A549 (cell line): ENCODE measurements at regions not wholly inside any gene's neighbourhood (a gene's known extent, or its start where the extent isn't known, plus 50 kb on each side); places are given as distances from the start of the nearest gene placed in this dataset.

Experiments used
- ATAC-seq, 2 experiments: fragments of 200-7000 bp in 1 of 2; fragments of >200 bp in 1 of 2; cut with Nextera tagmentation in 1 of 2; cut with Tn5 transposase in 1 of 2; 3 replicates each; pipeline versions ENCODE4 v1.8.0 to v1.9.1; 2018 to 2020; ENCODE audit warnings: mild to moderate bottlenecking in 1 of 2, moderate library complexity in 1 of 2
- CTCF ChIA-PET: fragments of 300-600 bp; sonication (Branson Sonifier 250); formaldehyde crosslinking; extraction: SDS; loops from one replicate; lab custom pipeline; 2021; ENCODE audit warnings: antibody characterized with exemption, inconsistent platforms; lab: Yijun Ruan, JAX
- POLR2A ChIA-PET: fragments of 350-600 bp; formaldehyde crosslinking; extraction: SDS; loops from one replicate; lab custom pipeline; 2021; ENCODE audit warnings: antibody characterized with exemption, inconsistent platforms; lab: Yijun Ruan, JAX
- DNase-seq, 2 experiments: peaks; one replicate each; pipeline versions ENCODE4 v3.0.0 to v3.0.0-alpha.2; 2011 to 2016; ENCODE audit warnings: low read depth in 1 of 2, low spot score in 1 of 2
- FAIRE-seq: peaks from 2 replicates; lab custom pipeline; 2011; peaks lifted over from hg19 to GRCh38; lab: Jason Lieb, UNC
- H3K27ac ChIP-seq, 2 experiments: fragments of >200 bp; sonication (Bioruptor Twin); formaldehyde crosslinking; 3 replicates each; pipeline ENCODE4 v1.5.1; 2016 to 2017
- H3K4me1 ChIP-seq: fragments of >200 bp; sonication (Bioruptor Twin); formaldehyde crosslinking; 3 replicates; pipeline ENCODE4 v1.6.1; 2016
- H3K4me2 ChIP-seq: fragments of >200 bp; sonication (Bioruptor Twin); formaldehyde crosslinking; 3 replicates; pipeline ENCODE4 v1.6.1; 2016
- H3K4me3 ChIP-seq: fragments of >200 bp; sonication (Bioruptor Twin); formaldehyde crosslinking; 3 replicates; pipeline ENCODE4 v1.5.1; 2016
- H3K9me3 ChIP-seq: fragments of >200 bp; sonication (Bioruptor Twin); formaldehyde crosslinking; 3 replicates; pipeline ENCODE4 v1.6.1; 2016
- CBX2 ChIP-seq: fragments of 200-600 bp; sonication (generic); IDR thresholded peaks from 2 replicates; pipeline ENCODE4 v1.6.1; 2016; ENCODE audit warnings: low read depth, mild to moderate bottlenecking, borderline replicate concordance
- CEBPB ChIP-seq, 2 experiments: fragments of >200 bp in 1 of 2; sonication (Bioruptor Twin) in 1 of 2; formaldehyde crosslinking in 1 of 2; IDR thresholded peaks; 2 replicates each; pipeline ENCODE4 v1.6.1; 2012 to 2016
- CHD2 ChIP-seq: fragments of 150-350 bp; IDR thresholded peaks from 2 replicates; pipeline ENCODE4 v1.6.1; 2014; ENCODE audit warnings: low read length; ENCODE audit not compliant: partially characterized antibody
- CHD4 ChIP-seq: fragments of 200-600 bp; sonication (generic); IDR thresholded peaks from 2 replicates; pipeline ENCODE4 v1.6.1; 2016; ENCODE audit warnings: antibody characterized with exemption, mild to moderate bottlenecking, borderline replicate concordance
- EHMT2 ChIP-seq: fragments of 200-600 bp; sonication (generic); IDR thresholded peaks from 2 replicates; pipeline ENCODE4 v1.6.1; 2016; ENCODE audit warnings: antibody characterized with exemption, low read depth, mild to moderate bottlenecking, moderate library complexity
- EP300 ChIP-seq, 2 experiments: fragments of >200 bp; sonication (Bioruptor Twin); formaldehyde crosslinking; IDR thresholded peaks; 2 replicates in 1 of 2; 3 replicates in 1 of 2; pipeline ENCODE4 v1.6.1; 2016 to 2017
- ESRRA ChIP-seq: fragments of 150-350 bp; IDR thresholded peaks from 2 replicates; pipeline ENCODE4 v1.6.1; 2014; ENCODE audit warnings: mild to moderate bottlenecking, low read length, borderline replicate concordance
- FOSL2 ChIP-seq, 2 experiments: fragments of 450-650 bp in 1 of 2; fragments of >200 bp in 1 of 2; sonication (Bioruptor Twin) in 1 of 2; formaldehyde crosslinking; IDR thresholded peaks; 2 replicates each; pipeline versions ENCODE4 v1.5.0 to v1.6.1; 2016 to 2020; ENCODE audit warnings: mild to moderate bottlenecking in 1 of 2, moderate library complexity in 1 of 2
- GATA3 ChIP-seq: IDR thresholded peaks from 2 replicates; pipeline ENCODE4 v1.6.1; 2012; ENCODE audit warnings: borderline replicate concordance
- HDAC2 ChIP-seq: fragments of 200-600 bp; sonication (generic); IDR thresholded peaks from 2 replicates; pipeline ENCODE4 v1.6.1; 2016
- HOXB13 ChIP-seq: fragments of 250-450 bp; sonication (Bioruptor Pico); IDR thresholded peaks from 2 replicates; pipeline ENCODE4 v1.5.0; 2020; ENCODE audit warnings: low read depth, mild to moderate bottlenecking, moderate library complexity
- HOXB5 ChIP-seq: fragments of 250-450 bp; sonication (Bioruptor Pico); IDR thresholded peaks from 2 replicates; pipeline ENCODE4 v1.5.0; 2020; ENCODE audit warnings: mild to moderate bottlenecking, moderate library complexity
- JUN ChIP-seq, 2 experiments: fragments of >200 bp; sonication (Bioruptor Twin); formaldehyde crosslinking; IDR thresholded peaks; 2 replicates in 1 of 2; 3 replicates in 1 of 2; pipeline ENCODE4 v1.6.1; 2016 to 2017
- MAFK ChIP-seq: fragments of 450-650 bp; IDR thresholded peaks from 2 replicates; pipeline ENCODE4 v1.6.1; 2014; ENCODE audit not compliant: partially characterized antibody
- NR3C1 ChIP-seq: fragments of >200 bp; sonication (Bioruptor Twin); formaldehyde crosslinking; IDR thresholded peaks from 3 replicates; pipeline ENCODE4 v1.6.1; 2017
- POLR2AphosphoS2 ChIP-seq: conservative IDR thresholded peaks from 2 replicates; pipeline ENCODE4 v1.6.1; 2012; ENCODE audit warnings: low read length, improper control_type of control experiment, inconsistent platforms
- RAD21 ChIP-seq, 2 experiments: fragments of >200 bp in 1 of 2; sonication (Bioruptor Twin) in 1 of 2; formaldehyde crosslinking in 1 of 2; IDR thresholded peaks in 1 of 2; conservative IDR thresholded peaks in 1 of 2; 2 replicates in 1 of 2; 3 replicates in 1 of 2; pipeline ENCODE4 v1.6.1; 2012 to 2018; ENCODE audit warnings: inconsistent platforms in 1 of 2
- RNF2 ChIP-seq: fragments of 200-600 bp; sonication (generic); IDR thresholded peaks from 2 replicates; pipeline ENCODE4 v1.6.1; 2016; ENCODE audit warnings: low read depth, mild to moderate bottlenecking, antibody characterized with exemption, moderate library complexity, borderline replicate concordance
- SMC3 ChIP-seq: fragments of >200 bp; sonication (Bioruptor Twin); formaldehyde crosslinking; IDR thresholded peaks from 3 replicates; pipeline ENCODE4 v1.6.1; 2018; ENCODE audit warnings: inconsistent platforms
- SREBF2 ChIP-seq: fragments of 450-650 bp; IDR thresholded peaks from 2 replicates; pipeline ENCODE4 v1.6.1; 2014; ENCODE audit warnings: mild to moderate bottlenecking, moderate library complexity
- ZSCAN20 ChIP-seq: fragments of 250-450 bp; sonication (Bioruptor Pico); IDR thresholded peaks from 2 replicates; pipeline ENCODE4 v1.8.0; 2022; ENCODE audit warnings: mild to moderate bottlenecking, moderate library complexity
- WGBS: methylation state at CpG from one replicate; pipeline ENCODE4 v1.1.6; 2017; ENCODE audit errors: missing lambda C conversion rate; 5-methylcytosine and 5-hydroxymethylcytosine counted together
- TF ChIP-seq, protein P1 (sequence below): fragments of >200 bp; sonication (Bioruptor Twin); formaldehyde crosslinking; IDR thresholded peaks from 3 replicates; pipeline ENCODE4 v1.5.1; 2016
- TF ChIP-seq, protein P2 (sequence below): fragments of >200 bp; sonication (Bioruptor Twin); formaldehyde crosslinking; IDR thresholded peaks from 2 replicates; pipeline ENCODE4 v1.6.1; 2016
- TF ChIP-seq, protein P3 (sequence below): fragments of >200 bp; sonication (Bioruptor Twin); formaldehyde crosslinking; IDR thresholded peaks from 3 replicates; pipeline ENCODE4 v1.6.1; 2016

DNA sequence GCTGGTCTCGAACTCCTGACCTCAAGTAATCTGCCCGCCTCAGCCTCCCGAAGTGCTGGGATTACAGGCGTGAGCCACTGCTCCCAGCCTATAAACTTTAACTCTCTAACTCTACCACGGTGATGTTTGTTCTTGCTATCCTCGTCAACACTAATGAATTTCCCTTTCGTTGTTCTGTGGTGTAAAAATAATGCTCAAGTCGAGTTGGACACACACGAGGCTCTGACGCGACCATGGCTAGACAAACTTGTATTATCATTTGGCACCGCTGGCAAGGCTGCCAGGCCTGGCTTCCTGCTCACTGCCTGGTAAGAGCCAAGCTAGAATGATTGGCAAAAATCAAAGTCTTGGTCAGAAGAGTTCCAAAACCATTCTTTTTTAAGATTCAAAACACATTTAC, 167.0 kb upstream of the KLF6 start (continued):
- TF ChIP-seq, protein P1, sequence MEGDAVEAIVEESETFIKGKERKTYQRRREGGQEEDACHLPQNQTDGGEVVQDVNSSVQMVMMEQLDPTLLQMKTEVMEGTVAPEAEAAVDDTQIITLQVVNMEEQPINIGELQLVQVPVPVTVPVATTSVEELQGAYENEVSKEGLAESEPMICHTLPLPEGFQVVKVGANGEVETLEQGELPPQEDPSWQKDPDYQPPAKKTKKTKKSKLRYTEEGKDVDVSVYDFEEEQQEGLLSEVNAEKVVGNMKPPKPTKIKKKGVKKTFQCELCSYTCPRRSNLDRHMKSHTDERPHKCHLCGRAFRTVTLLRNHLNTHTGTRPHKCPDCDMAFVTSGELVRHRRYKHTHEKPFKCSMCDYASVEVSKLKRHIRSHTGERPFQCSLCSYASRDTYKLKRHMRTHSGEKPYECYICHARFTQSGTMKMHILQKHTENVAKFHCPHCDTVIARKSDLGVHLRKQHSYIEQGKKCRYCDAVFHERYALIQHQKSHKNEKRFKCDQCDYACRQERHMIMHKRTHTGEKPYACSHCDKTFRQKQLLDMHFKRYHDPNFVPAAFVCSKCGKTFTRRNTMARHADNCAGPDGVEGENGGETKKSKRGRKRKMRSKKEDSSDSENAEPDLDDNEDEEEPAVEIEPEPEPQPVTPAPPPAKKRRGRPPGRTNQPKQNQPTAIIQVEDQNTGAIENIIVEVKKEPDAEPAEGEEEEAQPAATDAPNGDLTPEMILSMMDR: no peak
- TF ChIP-seq POLR2AphosphoS2 (no peak), CHD2 (no peak), FOSL2 (IDR thresholded peaks at IDR 0.05) (no peak), FOSL2 (CRISPR knock-in tag; IDR thresholded peaks at IDR 0.05) (no peak), NR3C1 (no peak), RAD21 (conservative IDR thresholded peaks at IDR 0.05 in 1 of 2, IDR thresholded peaks at IDR 0.05 in 1 of 2) (no peak), HOXB5 (CRISPR knock-in tag) (no peak)

DNA sequence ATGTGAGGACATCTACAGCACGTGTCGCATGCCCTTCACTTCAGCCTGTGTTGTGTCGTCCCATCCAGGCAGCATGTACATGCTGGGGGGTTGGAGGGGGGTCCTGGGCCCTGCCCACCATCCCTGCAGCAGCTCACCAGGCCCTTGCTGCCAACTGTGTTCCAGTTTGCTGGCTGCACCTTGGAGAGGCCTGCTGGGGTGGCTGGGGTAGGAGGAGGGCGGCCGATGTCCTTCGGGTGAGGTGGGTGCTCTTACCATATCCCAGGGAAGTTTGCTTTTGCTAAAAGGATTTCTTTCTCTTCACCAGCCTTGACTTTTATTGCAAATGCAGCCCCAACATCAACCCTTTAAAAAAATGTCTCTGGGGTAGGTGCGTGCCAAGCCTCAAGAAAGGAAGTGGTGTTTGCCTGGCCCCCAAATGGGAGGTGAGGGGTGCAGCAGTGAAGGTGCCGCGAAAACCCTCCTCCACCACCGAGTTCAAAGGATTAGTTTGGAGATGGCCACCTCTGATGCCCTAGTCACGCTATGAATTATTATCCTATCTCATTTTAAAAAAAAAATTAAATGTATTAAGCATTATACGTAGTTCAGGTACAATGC, 165.8 kb upstream of the KLF6 start:
- H3K27ac ChIP-seq: no peak overlapping the region
- ATAC-seq (no peak), DNase-seq (no peak), FAIRE-seq (no peak)
- H3K4me3 ChIP-seq: no peak overlapping the region
- ChIA-PET CTCF (no interaction called here), POLR2A (no interaction called here)
- TF ChIP-seq SREBF2 (no peak), EHMT2 (no peak), HOXB13 (CRISPR knock-in tag) (no peak), RNF2 (no peak), RAD21 (conservative IDR thresholded peaks at IDR 0.05 in 1 of 2, IDR thresholded peaks at IDR 0.05 in 1 of 2) (no peak), EP300 (IDR thresholded peaks at IDR 0.05) (no peak), GATA3 (no peak), HDAC2 (no peak), CHD4 (no peak), CBX2 (no peak), ESRRA (no peak), JUN (IDR thresholded peaks at IDR 0.05) (no peak), ZSCAN20 (no peak), CEBPB (IDR thresholded peaks at IDR 0.05) (no peak)
- TF ChIP-seq, protein P2, sequence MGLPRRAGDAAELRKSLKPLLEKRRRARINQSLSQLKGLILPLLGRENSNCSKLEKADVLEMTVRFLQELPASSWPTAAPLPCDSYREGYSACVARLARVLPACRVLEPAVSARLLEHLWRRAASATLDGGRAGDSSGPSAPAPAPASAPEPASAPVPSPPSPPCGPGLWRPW: no peak
- no peaks in the 10 kb centered on the region for H3K4me1 ChIP-seq
- no peaks in the 10 kb centered on the region for H3K9me3 ChIP-seq
- no peak overlapping the region for H3K4me2 ChIP-seq
- WGBS: 91% methylated on average over 12 of the region's 12 CpGs

DNA sequence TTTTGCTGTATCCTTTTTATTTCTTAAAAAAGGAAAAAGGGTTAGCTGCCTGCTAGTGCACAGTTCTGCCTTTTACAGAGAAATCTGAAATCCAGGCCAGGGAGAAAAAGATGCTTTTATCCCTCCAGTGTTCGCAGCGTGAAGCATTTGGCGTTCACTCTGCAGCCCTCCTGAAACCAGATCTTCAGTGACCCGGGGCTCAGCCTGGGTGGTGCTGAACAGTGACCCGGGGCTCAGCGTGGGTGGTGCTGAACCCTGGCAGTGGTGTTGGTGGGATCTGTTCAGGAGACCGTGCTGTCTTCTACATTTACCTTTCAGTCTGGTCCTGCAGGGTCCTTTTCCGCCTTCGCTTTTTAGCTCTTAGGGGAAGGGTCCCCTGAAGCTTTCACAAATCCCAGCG, 164.7 kb upstream of the KLF6 start:
- no peak for ATAC-seq
- no peak for DNase-seq
- Histone ChIP-seq H3K4me3 (no peak overlapping the region), H3K4me2 (no peak overlapping the region), H3K27ac (no peak overlapping the region), H3K9me3 (no peaks in the 10 kb centered on the region), H3K4me1 (no peaks in the 10 kb centered on the region)
- no peak for TF ChIP-seq RAD21 (conservative IDR thresholded peaks at IDR 0.05 in 1 of 2, IDR thresholded peaks at IDR 0.05 in 1 of 2)
- no peak for TF ChIP-seq CEBPB (IDR thresholded peaks at IDR 0.05)
- TF ChIP-seq, protein P3, sequence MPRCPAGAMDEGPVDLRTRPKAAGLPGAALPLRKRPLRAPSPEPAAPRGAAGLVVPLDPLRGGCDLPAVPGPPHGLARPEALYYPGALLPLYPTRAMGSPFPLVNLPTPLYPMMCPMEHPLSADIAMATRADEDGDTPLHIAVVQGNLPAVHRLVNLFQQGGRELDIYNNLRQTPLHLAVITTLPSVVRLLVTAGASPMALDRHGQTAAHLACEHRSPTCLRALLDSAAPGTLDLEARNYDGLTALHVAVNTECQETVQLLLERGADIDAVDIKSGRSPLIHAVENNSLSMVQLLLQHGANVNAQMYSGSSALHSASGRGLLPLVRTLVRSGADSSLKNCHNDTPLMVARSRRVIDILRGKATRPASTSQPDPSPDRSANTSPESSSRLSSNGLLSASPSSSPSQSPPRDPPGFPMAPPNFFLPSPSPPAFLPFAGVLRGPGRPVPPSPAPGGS: no peak
- no peak for TF ChIP-seq ZSCAN20
- no peak for TF ChIP-seq NR3C1
- no peak for TF ChIP-seq MAFK
- TF ChIP-seq SMC3: no peak
- 88% methylated on average over 10 of the region's 10 CpGs for WGBS
- FAIRE-seq: no peak
- POLR2A ChIA-PET: no interaction called here
- CTCF ChIA-PET: no interaction called here
